CD4-positive, alpha-beta memory T cell (primary cell): ENCODE measurements at regions not wholly inside any gene's neighbourhood (a gene's known extent, or its start where the extent isn't known, plus 50 kb on each side); places are given as distances from the start of the nearest gene placed in this dataset.

Experiments
- CTCF ChIA-PET: fragments of 350-600 bp; sonication (Branson Sonifier 250); formaldehyde crosslinking; loops from one replicate; lab custom pipeline; 2021; ENCODE audit warnings: inconsistent platforms; ENCODE audit not compliant: partially characterized antibody; lab: Charles Lee
- POLR2A ChIA-PET: fragments of 350-600 bp; sonication (Branson Sonifier 250); formaldehyde crosslinking; loops from one replicate; lab custom pipeline; 2021; ENCODE audit not compliant: partially characterized antibody; lab: Charles Lee
- DNase-seq, 5 donors: peaks; one replicate each; pipeline versions ENCODE4 v3.0.0 to v3.0.0-alpha.2; 2020 to 2022; ENCODE audit warnings: mixed read lengths in 1 of 5
- H3K27ac ChIP-seq: one replicate; pipeline ENCODE4 v1.7.0; 2013; ENCODE audit warnings: low read depth, low read length
- H3K27me3 ChIP-seq: 2 replicates; pipeline ENCODE4 v1.7.0; 2013; ENCODE audit warnings: mild to moderate bottlenecking, low read length, moderate library complexity; ENCODE audit not compliant: insufficient read depth
- H3K36me3 ChIP-seq: 2 replicates; pipeline ENCODE4 v1.7.0; 2013; ENCODE audit warnings: mild to moderate bottlenecking, low read length, moderate library complexity; ENCODE audit not compliant: insufficient read depth
- H3K4me1 ChIP-seq: 2 replicates; pipeline ENCODE4 v1.7.0; 2013; ENCODE audit warnings: mild to moderate bottlenecking, low read length, moderate library complexity; ENCODE audit not compliant: insufficient read depth
- H3K4me3 ChIP-seq, 2 donors: one replicate each; pipeline ENCODE4 v1.7.0; 2013; ENCODE audit warnings: low read length in 2 of 2, mild to moderate bottlenecking in 1 of 2
- H3K9me3 ChIP-seq, 2 donors: one replicate each; pipeline ENCODE4 v1.7.0; 2013; ENCODE audit warnings: low read length in 2 of 2, control low read depth in 1 of 2; ENCODE audit not compliant: control insufficient read depth in 1 of 2
- H3K27ac Mint-ChIP-seq, 7 donors: one replicate each; pipeline ENCODE4 v1.8.0; 2020 to 2021; ENCODE audit warnings: mixed read lengths in 7 of 7, mild to moderate bottlenecking in 6 of 7, inconsistent platforms in 3 of 7, moderate library complexity in 3 of 7
- H3K27me3 Mint-ChIP-seq, 2 donors: one replicate each; pipeline ENCODE4 v1.8.0; 2020 to 2021; ENCODE audit warnings: mixed read lengths in 2 of 2
- H3K36me3 Mint-ChIP-seq, 2 donors: one replicate each; pipeline ENCODE4 v1.8.0; 2020 to 2021; ENCODE audit warnings: mixed read lengths in 2 of 2, inconsistent platforms in 1 of 2, mild to moderate bottlenecking in 1 of 2
- H3K4me1 Mint-ChIP-seq, 4 donors: one replicate each; pipeline ENCODE4 v1.8.0; 2020 to 2021; ENCODE audit warnings: mixed read lengths in 4 of 4, mild to moderate bottlenecking in 1 of 4
- H3K4me3 Mint-ChIP-seq, 8 donors: one replicate each; pipeline ENCODE4 v1.8.0; 2020 to 2021; ENCODE audit warnings: mixed read lengths in 8 of 8, mild to moderate bottlenecking in 7 of 8, moderate library complexity in 6 of 8, inconsistent platforms in 3 of 8
- H3K9me3 Mint-ChIP-seq, 8 donors: one replicate each; pipeline ENCODE4 v1.8.0; 2020 to 2021; ENCODE audit warnings: mixed read lengths in 8 of 8, mild to moderate bottlenecking in 5 of 8, inconsistent platforms in 3 of 8, moderate library complexity in 1 of 8
- intact Hi-C: fragments of 100-400 bp; cut with micrococcal nuclease; formaldehyde crosslinking; loops from one replicate; pipeline ENCODE4 v1.15.1; 2023

DNA sequence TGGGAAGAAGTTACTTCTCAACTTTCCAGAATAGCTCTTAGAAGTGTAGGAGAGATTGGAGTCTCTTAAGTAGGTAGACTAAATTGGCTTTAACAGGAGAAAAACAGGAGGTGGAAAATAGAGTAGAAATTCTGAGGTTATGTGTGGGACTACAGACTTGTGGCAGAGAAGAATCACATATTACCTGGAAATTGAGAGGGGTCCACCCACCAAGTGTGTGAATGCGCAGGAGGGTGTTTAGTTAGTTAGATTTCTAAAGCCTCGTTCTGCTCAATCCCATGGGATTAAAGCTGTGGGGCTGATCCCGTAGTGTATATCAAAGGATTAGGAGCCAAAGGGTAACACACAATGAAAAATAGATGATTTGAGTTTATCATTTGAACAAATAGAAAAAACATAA, 319.1 kb downstream of the TRIB2 start:
- Mint-ChIP-seq H3K4me3 (no peak overlapping the region), H3K27ac (no peak overlapping the region), H3K4me1 (no peaks in the 10 kb centered on the region), H3K9me3 (peaks cover 2 to 6% (median 4%) of the 10 kb centered on the region in 8 donors), H3K27me3 (peaks cover 14 to 17% of the 10 kb centered on the region in 2 donors), H3K36me3 (no peaks in the 10 kb centered on the region)
- ChIA-PET CTCF (no interaction called here), POLR2A (no interaction called here)
- DNase-seq: no peak
- Histone ChIP-seq H3K27me3 (no peaks in the 10 kb centered on the region), H3K4me3 (no peak overlapping the region), H3K9me3 (no peaks in the 10 kb centered on the region), H3K4me1 (no peaks in the 10 kb centered on the region), H3K36me3 (no peaks in the 10 kb centered on the region), H3K27ac (no peak overlapping the region)
- intact Hi-C loops: no loop called here

DNA sequence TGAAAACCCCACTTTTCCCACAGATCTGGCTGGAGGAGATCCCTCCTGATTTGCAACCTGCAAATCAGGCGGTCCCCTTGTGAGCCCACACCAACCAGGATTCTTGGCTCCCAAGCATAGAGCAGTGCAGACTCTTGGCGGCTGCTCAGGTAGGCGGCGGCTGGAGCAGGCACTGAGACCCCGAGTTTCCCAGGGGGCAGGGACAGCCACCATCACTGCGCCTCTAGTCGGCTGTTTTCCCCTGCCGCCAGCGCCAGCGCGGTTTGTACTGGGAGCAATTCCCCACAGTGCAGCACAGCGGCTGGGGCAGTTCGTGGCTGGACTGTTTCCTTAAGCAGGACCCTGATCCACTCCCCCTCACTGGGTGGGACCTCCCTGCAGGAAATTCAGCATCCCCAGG, 323.3 kb downstream of the TRIB2 start:
- intact Hi-C loops: no loop called here
- H3K27me3 ChIP-seq: peaks cover 4% of the 10 kb centered on the region
- Mint-ChIP-seq H3K4me1 (no peaks in the 10 kb centered on the region), H3K4me3 (no peak overlapping the region), H3K27me3 (peaks cover 34 to 36% of the 10 kb centered on the region in 2 donors), H3K9me3 (peaks cover 6 to 20% (median 15%) of the 10 kb centered on the region in 8 donors), H3K36me3 (peaks cover 0 to 4% of the 10 kb centered on the region in 2 donors), H3K27ac (no peak overlapping the region)
- H3K27ac ChIP-seq: no peak overlapping the region
- H3K9me3 ChIP-seq: peaks cover 0 to 3% of the 10 kb centered on the region in 2 donors
- H3K4me1 ChIP-seq: no peaks in the 10 kb centered on the region
- CTCF ChIA-PET: no interaction called here
- H3K4me3 ChIP-seq: no peak overlapping the region
- DNase-seq: no peak
- H3K36me3 ChIP-seq: no peaks in the 10 kb centered on the region
- POLR2A ChIA-PET: no interaction called here

DNA sequence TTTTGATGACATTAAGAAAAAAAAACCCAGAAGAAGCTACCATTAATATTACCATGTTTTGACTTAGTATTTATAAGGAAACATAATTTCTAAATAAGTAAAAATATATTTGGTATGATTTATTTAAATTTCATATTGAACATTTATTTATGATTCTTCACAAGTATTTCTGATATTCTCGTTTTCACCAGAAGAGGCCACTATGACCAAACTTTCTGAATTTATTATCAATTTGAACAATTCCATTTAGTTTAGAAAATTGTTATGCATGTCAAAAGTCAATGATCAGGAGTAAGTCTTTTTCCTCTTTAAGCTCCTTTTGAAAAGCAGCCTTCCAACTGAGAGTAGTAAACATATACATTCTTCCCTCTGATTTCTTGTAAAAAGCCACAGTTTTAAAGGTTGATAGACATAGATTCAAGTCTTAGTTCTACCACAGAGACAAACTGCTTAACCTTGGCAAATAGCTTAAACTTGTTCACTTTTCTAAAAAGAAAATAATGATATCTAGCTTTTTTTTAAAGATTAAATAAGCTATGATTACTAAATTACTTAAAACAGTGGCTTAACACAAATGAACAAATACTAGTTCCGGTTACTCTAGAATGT, 329.9 kb downstream of the TRIB2 start:
- peaks cover 0 to 5% (median 5%) of the 10 kb centered on the region in 8 donors for H3K9me3 Mint-ChIP-seq
- POLR2A ChIA-PET: no interaction called here
- CTCF ChIA-PET: interaction anchor here (1.1 to 1.8 kb wide), 2 partner anchors 10 to 13 kb away, joined by 3 to 7 read pairs; no protein-coding TSS in a partner anchor
- H3K27ac Mint-ChIP-seq: no peak overlapping the region
- intact Hi-C loops: no loop called here
- no peak for DNase-seq
- H3K4me3 Mint-ChIP-seq: no peak overlapping the region
- Histone ChIP-seq H3K36me3 (no peaks in the 10 kb centered on the region), H3K9me3 (no peaks in the 10 kb centered on the region), H3K4me1 (no peaks in the 10 kb centered on the region), H3K27me3 (no peaks in the 10 kb centered on the region), H3K4me3 (no peak overlapping the region), H3K27ac (no peak overlapping the region)
- H3K36me3 Mint-ChIP-seq: no peaks in the 10 kb centered on the region
- H3K4me1 Mint-ChIP-seq: no peaks in the 10 kb centered on the region
- H3K27me3 Mint-ChIP-seq: peaks cover 15 to 23% of the 10 kb centered on the region in 2 donors

DNA sequence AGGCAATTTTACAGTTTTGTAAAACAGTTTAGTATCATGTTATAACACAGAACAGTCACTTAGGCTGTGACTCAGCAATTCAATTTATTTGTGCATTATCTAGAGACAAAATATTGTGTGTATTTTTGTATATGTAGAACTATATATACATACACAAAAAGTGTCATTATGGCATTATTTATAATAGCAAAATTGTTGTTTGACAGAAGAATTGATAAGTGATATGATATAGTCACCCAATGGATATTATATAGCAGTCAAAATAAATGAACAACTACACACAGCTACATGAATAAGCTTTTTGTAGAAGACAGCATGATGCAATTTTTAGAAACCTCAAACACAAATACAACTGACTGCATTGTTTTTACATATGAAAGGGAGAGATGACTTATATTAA, 334.0 kb downstream of the TRIB2 start:
- H3K4me1 Mint-ChIP-seq: no peaks in the 10 kb centered on the region
- H3K27me3 Mint-ChIP-seq: peaks cover 14 to 15% of the 10 kb centered on the region in 2 donors
- Histone ChIP-seq H3K27me3 (peaks cover 6% of the 10 kb centered on the region), H3K4me3 (no peak overlapping the region), H3K27ac (no peak overlapping the region), H3K4me1 (no peaks in the 10 kb centered on the region), H3K36me3 (no peaks in the 10 kb centered on the region), H3K9me3 (no peaks in the 10 kb centered on the region)
- DNase-seq: no peak
- no peaks in the 10 kb centered on the region for H3K9me3 Mint-ChIP-seq
- ChIA-PET CTCF (no interaction called here), POLR2A (no interaction called here)
- no peaks in the 10 kb centered on the region for H3K36me3 Mint-ChIP-seq
- no peak overlapping the region for H3K27ac Mint-ChIP-seq
- no peak overlapping the region for H3K4me3 Mint-ChIP-seq
- intact Hi-C loops: no loop called here

DNA sequence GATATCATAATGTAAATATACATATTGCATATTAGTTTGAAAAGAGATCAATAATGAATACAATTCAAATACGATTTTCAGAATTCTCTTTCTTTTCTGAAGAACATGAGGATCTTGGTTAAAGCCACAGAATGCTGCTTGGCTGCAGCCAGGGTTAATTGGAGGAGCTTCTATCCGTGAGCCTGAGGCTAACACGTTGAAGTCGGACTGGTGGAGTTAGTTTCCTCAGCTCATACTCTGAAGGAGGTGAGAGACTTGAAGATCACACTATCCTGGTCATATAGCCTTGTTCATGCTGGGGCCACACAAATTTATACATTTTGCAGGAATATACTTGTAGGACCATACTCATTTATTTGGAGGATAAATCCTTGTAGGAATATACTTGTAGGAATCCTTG, 335.8 kb downstream of the TRIB2 start:
- Mint-ChIP-seq H3K27ac (no peak overlapping the region), H3K4me3 (no peak overlapping the region), H3K9me3 (no peaks in the 10 kb centered on the region), H3K36me3 (no peaks in the 10 kb centered on the region), H3K27me3 (peaks cover 16% of the 10 kb centered on the region in 2 donors), H3K4me1 (no peaks in the 10 kb centered on the region)
- H3K27me3 ChIP-seq: peaks cover 6% of the 10 kb centered on the region
- no peaks in the 10 kb centered on the region for H3K9me3 ChIP-seq
- intact Hi-C loops: no loop called here
- H3K36me3 ChIP-seq: no peaks in the 10 kb centered on the region
- no peak for DNase-seq
- no peak overlapping the region for H3K27ac ChIP-seq
- POLR2A ChIA-PET: no interaction called here
- no peaks in the 10 kb centered on the region for H3K4me1 ChIP-seq
- H3K4me3 ChIP-seq: no peak overlapping the region
- CTCF ChIA-PET: interaction anchor here (1.0 kb wide), 1 partner anchor 10 kb away, joined by 3 read pairs; no protein-coding TSS in a partner anchor

DNA sequence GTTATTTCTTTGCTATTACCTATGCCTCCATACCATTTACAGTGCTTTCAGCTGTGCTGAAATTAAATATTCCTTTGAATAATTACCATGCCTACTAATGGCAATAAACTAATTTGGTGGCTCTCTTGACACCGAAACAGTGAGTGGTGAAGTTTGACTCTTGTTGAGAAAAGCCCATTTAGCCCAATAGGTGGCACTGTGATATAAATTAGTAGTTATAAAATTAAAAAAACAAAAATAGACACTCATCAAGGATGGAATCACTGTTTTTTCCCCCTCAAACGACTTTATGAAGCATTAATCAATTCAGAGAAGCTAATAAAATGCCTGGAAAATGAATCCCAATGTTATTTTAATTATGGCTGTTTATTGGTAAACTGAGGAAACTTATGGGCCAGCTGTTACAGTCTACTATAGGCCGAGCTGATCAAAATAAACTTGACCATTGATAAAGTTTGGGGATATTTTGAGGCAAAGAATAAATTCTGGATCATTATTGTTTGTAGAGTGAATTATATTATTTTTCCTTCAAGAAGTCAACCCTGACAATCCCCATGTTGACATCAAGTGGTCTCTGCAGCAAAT, 339.6 kb downstream of the TRIB2 start:
- Mint-ChIP-seq H3K36me3 (no peaks in the 10 kb centered on the region), H3K4me1 (no peaks in the 10 kb centered on the region), H3K27me3 (peaks cover 17 to 21% of the 10 kb centered on the region in 2 donors), H3K9me3 (no peaks in the 10 kb centered on the region), H3K4me3 (no peak overlapping the region), H3K27ac (no peak overlapping the region)
- Histone ChIP-seq H3K9me3 (no peaks in the 10 kb centered on the region), H3K36me3 (no peaks in the 10 kb centered on the region), H3K27ac (no peak overlapping the region), H3K4me3 (no peak overlapping the region), H3K27me3 (peaks cover 6% of the 10 kb centered on the region), H3K4me1 (no peaks in the 10 kb centered on the region)
- intact Hi-C loops: no loop called here
- DNase-seq: no peak
- CTCF ChIA-PET: interaction anchor here (1.4 kb wide), 1 partner anchor 10 kb away, joined by 7 read pairs; no protein-coding TSS in a partner anchor
- POLR2A ChIA-PET: no interaction called here

DNA sequence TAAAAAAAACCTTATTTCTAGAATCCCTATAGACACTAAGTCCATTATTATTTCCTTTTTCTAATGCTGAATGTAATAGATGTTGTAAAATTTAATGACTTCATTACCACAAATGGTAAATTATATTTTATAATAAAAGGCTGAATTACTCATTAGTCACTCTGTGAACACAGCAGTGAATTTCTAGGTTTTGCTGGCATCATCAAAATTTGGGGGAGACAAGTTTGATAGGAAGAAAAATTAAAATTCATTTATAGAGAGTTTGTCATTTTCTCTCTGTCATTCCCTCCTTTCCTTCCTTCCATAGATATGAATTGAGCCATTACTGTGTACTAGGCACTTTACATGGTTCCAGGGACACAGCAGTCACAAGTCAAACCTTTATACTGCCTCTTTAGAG, 340.9 kb downstream of the TRIB2 start:
- no peaks in the 10 kb centered on the region for H3K9me3 Mint-ChIP-seq
- Histone ChIP-seq H3K27me3 (peaks cover 6% of the 10 kb centered on the region), H3K4me1 (no peaks in the 10 kb centered on the region), H3K36me3 (no peaks in the 10 kb centered on the region), H3K27ac (no peak overlapping the region), H3K9me3 (no peaks in the 10 kb centered on the region), H3K4me3 (no peak overlapping the region)
- intact Hi-C loops: no loop called here
- ChIA-PET CTCF (no interaction called here), POLR2A (no interaction called here)
- no peaks in the 10 kb centered on the region for H3K4me1 Mint-ChIP-seq
- H3K27me3 Mint-ChIP-seq: peaks cover 15 to 18% of the 10 kb centered on the region in 2 donors
- DNase-seq: no peak
- no peak overlapping the region for H3K27ac Mint-ChIP-seq
- H3K36me3 Mint-ChIP-seq: no peaks in the 10 kb centered on the region
- no peak overlapping the region for H3K4me3 Mint-ChIP-seq
